NAMALWA (cell line): ENCODE measurements at regions not wholly inside any gene's neighbourhood (a gene's known extent, or its start where the extent isn't known, plus 50 kb on each side); places are given as distances from the start of the nearest gene placed in this dataset.
"Not testable (repeated sequence)": the region's sequence is repeated elsewhere in the genome, so short reads cannot be mapped to it uniquely, and the experiment has no call there.

ENCODE experiments used
- DNase-seq: peaks from one replicate; pipeline ENCODE4 v3.0.0-alpha.2; 2015; ENCODE audit warnings: low spot score

GRCh38 chrX:28408017-28408723 is 179.1 kb upstream of the IL1RAPL1 start:
- DNase-seq = no peak

GRCh38 chrX:28398342-28398741 is 188.9 kb upstream of the IL1RAPL1 start:
- DNase-seq = no peak

- no peak for DNase-seq
Observed at GRCh38 chrX:28391528-28391927, 195.7 kb upstream of the IL1RAPL1 start.

- DNase-seq = no peak
Observed at GRCh38 chrX:28379103-28379502, 208.1 kb upstream of the IL1RAPL1 start.

GRCh38 chrX:28367649-28368048 is 219.6 kb upstream of the IL1RAPL1 start:
- DNase-seq = not testable (repeated sequence)

GRCh38 chrX:28351801-28352200 is 235.4 kb upstream of the IL1RAPL1 start:
- DNase-seq = no peak

GRCh38 chrX:28349888-28350287 is 237.4 kb upstream of the IL1RAPL1 start:
- no peak for DNase-seq

GRCh38 chrX:28347476-28347875 is 239.8 kb upstream of the IL1RAPL1 start:
- DNase-seq = no peak

- no peak for DNase-seq
Observed at GRCh38 chrX:28329156-28329555, 258.1 kb upstream of the IL1RAPL1 start.

- DNase-seq = no peak
Observed at GRCh38 chrX:28324321-28324721, 262.9 kb upstream of the IL1RAPL1 start.

- no peak for DNase-seq
Observed at GRCh38 chrX:28321286-28321685, 266.0 kb upstream of the IL1RAPL1 start.

- DNase-seq = no peak
Observed at GRCh38 chrX:28312965-28313364, 274.3 kb upstream of the IL1RAPL1 start.

- DNase-seq = no peak
Observed at GRCh38 chrX:28312259-28312658, 275.0 kb upstream of the IL1RAPL1 start.

GRCh38 chrX:28311466-28311865 is 275.8 kb upstream of the IL1RAPL1 start:
- no peak for DNase-seq

GRCh38 chrX:28303486-28303885 is 283.8 kb upstream of the IL1RAPL1 start:
- no peak for DNase-seq

- DNase-seq = no peak
Observed at GRCh38 chrX:28278726-28279125, 297.5 kb upstream of the DCAF8L1 start.

- no peak for DNase-seq
Observed at GRCh38 chrX:28278251-28278650, 297.0 kb upstream of the DCAF8L1 start.

- no peak for DNase-seq
Observed at GRCh38 chrX:28273736-28274135, 292.5 kb upstream of the DCAF8L1 start.

GRCh38 chrX:28246675-28247074 is 265.4 kb upstream of the DCAF8L1 start:
- no peak for DNase-seq

GRCh38 chrX:28229217-28229616 is 248.0 kb upstream of the DCAF8L1 start:
- no peak for DNase-seq

GRCh38 chrX:28225513-28225912 is 244.3 kb upstream of the DCAF8L1 start:
- DNase-seq = no peak

GRCh38 chrX:28223991-28224390 is 242.7 kb upstream of the DCAF8L1 start:
- DNase-seq = no peak

- no peak for DNase-seq
Observed at GRCh38 chrX:28223469-28223868, 242.2 kb upstream of the DCAF8L1 start.

GRCh38 chrX:28205905-28206304 is 224.7 kb upstream of the DCAF8L1 start:
- DNase-seq = no peak
